ENCODE measurements at regions not wholly inside any gene's neighbourhood (a gene's known extent, or its start where the extent isn't known, plus 50 kb on each side); places are given as distances from the start of the nearest gene placed in this dataset.

GRCh38 chr17:79520167-79521165 is 90.4 kb downstream of the RBFOX3 start:
- no peak for DNase-seq

GRCh38 chr17:79519601-79520000 is 91.2 kb downstream of the RBFOX3 start:
- DNase-seq, result no peak

GRCh38 chr17:79518585-79519523 is 92.0 kb downstream of the RBFOX3 start:
- no peak for DNase-seq

GRCh38 chr17:79517827-79518584 is 92.8 kb downstream of the RBFOX3 start:
- no peak for DNase-seq

- DNase-seq, result no peak
These were observed 94.9 kb downstream of the RBFOX3 start for GRCh38 chr17:79515646-79516571.

- no peak for DNase-seq
These were observed 95.7 kb downstream of the RBFOX3 start for GRCh38 chr17:79515110-79515509.

- no peak for DNase-seq
These were observed 96.9 kb downstream of the RBFOX3 start for GRCh38 chr17:79513820-79514535.

GRCh38 chr17:79513206-79513605 is 97.6 kb downstream of the RBFOX3 start:
- DNase-seq, result no peak

- no peak for DNase-seq
These were observed 99.4 kb downstream of the RBFOX3 start for GRCh38 chr17:79511471-79511870.

GRCh38 chr17:79510071-79510470 is 100.8 kb downstream of the RBFOX3 start:
- no peak for DNase-seq

- DNase-seq, result no peak
These were observed 101.4 kb downstream of the RBFOX3 start for GRCh38 chr17:79509490-79509889.

GRCh38 chr17:79509008-79509407 is 101.8 kb downstream of the RBFOX3 start:
- DNase-seq, result no peak

- DNase-seq, result no peak
These were observed 102.5 kb downstream of the RBFOX3 start for GRCh38 chr17:79508291-79508716.

GRCh38 chr17:79506955-79507354 is 103.9 kb downstream of the RBFOX3 start:
- no peak for DNase-seq

- DNase-seq, result no peak
These were observed 104.5 kb downstream of the RBFOX3 start for GRCh38 chr17:79506150-79506870.

- DNase-seq, result no peak
These were observed 105.7 kb downstream of the RBFOX3 start for GRCh38 chr17:79505199-79505598.

- DNase-seq, result no peak
These were observed 106.7 kb downstream of the RBFOX3 start for GRCh38 chr17:79504181-79504605.

- DNase-seq, result no peak
These were observed 107.6 kb downstream of the RBFOX3 start for GRCh38 chr17:79503126-79503839.

- DNase-seq, result no peak
These were observed 108.9 kb downstream of the RBFOX3 start for GRCh38 chr17:79501910-79502309.
